Gastroesophageal sphincter (tissue), 4 donors: ENCODE measurements at regions not wholly inside any gene's neighbourhood (a gene's known extent, or its start where the extent isn't known, plus 50 kb on each side); places are given as distances from the start of the nearest gene placed in this dataset.

Experiments used
- ATAC-seq: fragments of 150-250 bp; one replicate; pipeline ENCODE4 v1.9.1; 2016; ENCODE audit warnings: mild to moderate bottlenecking, moderate library complexity
- H3K27ac ChIP-seq, 4 donors: fragments of 200-600 bp; sonication (generic) in 3 of 4; 1 replicate in 3 of 4; 2 replicates in 1 of 4; pipeline ENCODE4 v1.5.1; 2016 to 2019
- H3K27me3 ChIP-seq: fragments of 200-600 bp; sonication (generic); one replicate; pipeline ENCODE4 v1.5.1; 2019
- H3K36me3 ChIP-seq, 2 donors: fragments of 200-600 bp; sonication (generic); one replicate each; pipeline ENCODE4 v1.5.1; 2019; ENCODE audit warnings: control low read depth in 1 of 2
- H3K4me1 ChIP-seq, 3 donors: fragments of 200-600 bp; sonication (generic); 1 replicate in 2 of 3; 2 replicates in 1 of 3; pipeline ENCODE4 v1.5.1; 2016 to 2019; ENCODE audit warnings: control low read depth in 2 of 3
- H3K4me3 ChIP-seq, 2 donors: fragments of 200-600 bp; sonication (generic); one replicate each; pipeline ENCODE4 v1.5.1; 2019; ENCODE audit warnings: mild to moderate bottlenecking in 1 of 2, moderate library complexity in 1 of 2
- H3K9me3 ChIP-seq, 3 donors: fragments of 200-600 bp; sonication (generic); one replicate each; pipeline ENCODE4 v1.5.1; 2017 to 2019; ENCODE audit warnings: control low read depth in 2 of 3
- CTCF ChIP-seq, 4 experiments: fragments of 200-600 bp in 2 of 4; fragments of 450-650 bp in 2 of 4; sonication (generic) in 1 of 4; IDR thresholded peaks; one replicate each; pipeline ENCODE4 v1.5.1; 2017 to 2019; ENCODE audit warnings: antibody characterized with exemption in 4 of 4, mild to moderate bottlenecking in 2 of 4, moderate library complexity in 2 of 4
- EP300 ChIP-seq: sonication (generic); formaldehyde crosslinking; IDR thresholded peaks from one replicate; pipeline ENCODE4 v1.6.1; 2017; ENCODE audit warnings: antibody characterized with exemption, mild to moderate bottlenecking
- POLR2A ChIP-seq, 2 donors: fragments of 450-650 bp; IDR thresholded peaks; one replicate each; pipeline ENCODE4 v1.6.1; 2017; ENCODE audit warnings: antibody characterized with exemption in 2 of 2, mild to moderate bottlenecking in 2 of 2, moderate library complexity in 1 of 2
- POLR2AphosphoS5 ChIP-seq: sonication (generic); formaldehyde crosslinking; IDR thresholded peaks from one replicate; pipeline ENCODE4 v1.6.1; 2017; ENCODE audit warnings: antibody characterized with exemption
- WGBS, 2 donors: methylation state at CpG; one replicate each; pipeline ENCODE4 v1.1.5; 2018; ENCODE audit warnings: low coverage in 1 of 2; 5-methylcytosine and 5-hydroxymethylcytosine counted together

GRCh38 chr9:31089549-31090221 is 1294.8 kb upstream of the ACO1 start:
- no peaks in the 10 kb centered on the region for H3K36me3 ChIP-seq
- TF ChIP-seq POLR2AphosphoS5 = no peak
- TF ChIP-seq POLR2A (IDR thresholded peaks at IDR 0.05) = no peak
- no peak for TF ChIP-seq CTCF (IDR thresholded peaks at IDR 0.05)
- TF ChIP-seq EP300 = no peak
- no peak for ATAC-seq
- no peaks in the 10 kb centered on the region for H3K9me3 ChIP-seq
- H3K4me1 ChIP-seq = no peaks in the 10 kb centered on the region
- H3K27me3 ChIP-seq = no peaks in the 10 kb centered on the region
- no peak overlapping the region for H3K4me3 ChIP-seq
- H3K27ac ChIP-seq = no peak overlapping the region

- no peaks in the 10 kb centered on the region for H3K4me1 ChIP-seq
- H3K27me3 ChIP-seq = no peaks in the 10 kb centered on the region
- ATAC-seq = no peak
- 71 to 84% methylated on average over 1 of the region's 1 CpG for WGBS, 2 donors
- no peak for TF ChIP-seq POLR2A (IDR thresholded peaks at IDR 0.05)
- no peak for TF ChIP-seq POLR2AphosphoS5
- TF ChIP-seq CTCF (IDR thresholded peaks at IDR 0.05) = no peak
- H3K27ac ChIP-seq = no peak overlapping the region
- H3K9me3 ChIP-seq = no peaks in the 10 kb centered on the region
- H3K4me3 ChIP-seq = no peak overlapping the region
- H3K36me3 ChIP-seq = no peaks in the 10 kb centered on the region
Measured at GRCh38 chr9:31100311-31100710, 1284.1 kb upstream of the ACO1 start.

- ATAC-seq = no peak
- H3K27me3 ChIP-seq = no peaks in the 10 kb centered on the region
- no peaks in the 10 kb centered on the region for H3K36me3 ChIP-seq
- no peak for TF ChIP-seq EP300
- TF ChIP-seq POLR2A (IDR thresholded peaks at IDR 0.05) = no peak
- no peak for TF ChIP-seq POLR2AphosphoS5
- TF ChIP-seq CTCF (IDR thresholded peaks at IDR 0.05) = no peak
- no peaks in the 10 kb centered on the region for H3K4me1 ChIP-seq
- H3K4me3 ChIP-seq = no peak overlapping the region
- H3K27ac ChIP-seq = no peak overlapping the region
- no peaks in the 10 kb centered on the region for H3K9me3 ChIP-seq
Measured at GRCh38 chr9:31103836-31104235, 1280.6 kb upstream of the ACO1 start.

GRCh38 chr9:31104249-31104648 is 1280.2 kb upstream of the ACO1 start:
- ATAC-seq = no peak
- TF ChIP-seq POLR2AphosphoS5 = no peak
- TF ChIP-seq EP300 = no peak
- no peak for TF ChIP-seq CTCF (IDR thresholded peaks at IDR 0.05)
- no peak for TF ChIP-seq POLR2A (IDR thresholded peaks at IDR 0.05)
- H3K9me3 ChIP-seq = no peaks in the 10 kb centered on the region
- H3K36me3 ChIP-seq = no peaks in the 10 kb centered on the region
- H3K27ac ChIP-seq = no peak overlapping the region
- no peaks in the 10 kb centered on the region for H3K4me1 ChIP-seq
- WGBS, 2 donors = 61 to 68% methylated on average over 4 of the region's 4 CpGs
- H3K27me3 ChIP-seq = no peaks in the 10 kb centered on the region
- no peak overlapping the region for H3K4me3 ChIP-seq

GRCh38 chr9:31112491-31112890 is 1272.0 kb upstream of the ACO1 start:
- H3K27me3 ChIP-seq = no peaks in the 10 kb centered on the region
- H3K4me3 ChIP-seq = no peak overlapping the region
- no peak overlapping the region for H3K27ac ChIP-seq
- no peaks in the 10 kb centered on the region for H3K9me3 ChIP-seq
- no peaks in the 10 kb centered on the region for H3K36me3 ChIP-seq
- ATAC-seq = no peak
- TF ChIP-seq EP300 (no peak), POLR2A (IDR thresholded peaks at IDR 0.05) (no peak), CTCF (IDR thresholded peaks at IDR 0.05) (no peak), POLR2AphosphoS5 (no peak)
- H3K4me1 ChIP-seq = no peaks in the 10 kb centered on the region
